ENCODE measurements at regions not wholly inside any gene's neighbourhood (a gene's known extent, or its start where the extent isn't known, plus 50 kb on each side); places are given as distances from the start of the nearest gene placed in this dataset.

DNA sequence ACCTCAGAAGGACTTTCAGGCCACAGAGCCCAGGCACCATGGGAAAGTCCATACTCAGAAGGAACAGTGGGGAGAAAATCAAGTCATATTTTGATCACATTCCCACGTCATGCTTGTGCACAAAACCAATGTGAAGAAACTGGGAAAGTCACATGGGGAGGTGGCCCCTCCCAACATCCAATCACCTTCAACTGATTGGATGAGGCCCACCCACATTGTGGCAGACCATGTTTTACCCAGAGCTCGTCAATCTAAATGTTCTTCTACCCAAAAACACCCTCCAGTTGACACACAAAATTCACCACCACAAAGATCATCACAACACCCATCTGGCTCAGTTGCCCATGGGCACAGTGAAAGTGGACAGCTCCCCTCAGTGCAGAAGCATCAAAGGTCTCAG lies 248.2 kb upstream of the IGF1R start:
- Mint-ChIP-seq H3K36me3 (no peaks in the 10 kb centered on the region), H3K4me1 (no peaks in the 10 kb centered on the region)
- no peak for DNase-seq (ENCODE audit: low spot score in 2 of 2)

DNA sequence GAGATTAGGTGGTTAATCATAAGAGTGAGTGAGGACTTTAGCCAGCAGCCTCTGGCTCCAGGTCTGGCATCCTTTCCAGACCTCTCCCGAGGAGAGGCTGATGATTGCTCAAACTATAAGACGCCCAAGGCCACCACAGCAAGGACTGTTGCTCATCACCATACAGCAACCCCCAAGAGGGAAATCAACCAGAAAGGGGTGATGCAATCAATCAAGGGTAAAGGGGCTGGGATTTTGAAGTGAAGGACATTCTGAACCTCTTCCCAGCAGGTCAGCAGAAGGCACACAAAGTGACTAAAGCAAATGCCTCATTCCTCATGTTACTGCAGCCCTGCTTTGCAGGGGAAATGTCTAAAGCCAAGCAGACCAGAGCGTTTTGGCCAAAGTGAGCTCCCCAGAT lies 247.3 kb upstream of the IGF1R start:
- no peak for ATAC-seq (ENCODE audit: low read depth)
- Mint-ChIP-seq H3K4me3 (no peak overlapping the region), H3K27me3 (no peaks in the 10 kb centered on the region), H3K36me3 (no peaks in the 10 kb centered on the region), H3K9me3 (no peaks in the 10 kb centered on the region), H3K4me1 (no peaks in the 10 kb centered on the region), H3K27ac (no peak overlapping the region)
- DNase-seq (ENCODE audit: low spot score in 2 of 2) = no peak

More for the DNA sequence above, 248.2 kb upstream of the IGF1R start:
- Mint-ChIP-seq H3K4me3 (no peak overlapping the region), H3K27ac (no peak overlapping the region), H3K9me3 (no peaks in the 10 kb centered on the region), H3K27me3 (no peaks in the 10 kb centered on the region)
- no peak for ATAC-seq (ENCODE audit: low read depth)

DNA sequence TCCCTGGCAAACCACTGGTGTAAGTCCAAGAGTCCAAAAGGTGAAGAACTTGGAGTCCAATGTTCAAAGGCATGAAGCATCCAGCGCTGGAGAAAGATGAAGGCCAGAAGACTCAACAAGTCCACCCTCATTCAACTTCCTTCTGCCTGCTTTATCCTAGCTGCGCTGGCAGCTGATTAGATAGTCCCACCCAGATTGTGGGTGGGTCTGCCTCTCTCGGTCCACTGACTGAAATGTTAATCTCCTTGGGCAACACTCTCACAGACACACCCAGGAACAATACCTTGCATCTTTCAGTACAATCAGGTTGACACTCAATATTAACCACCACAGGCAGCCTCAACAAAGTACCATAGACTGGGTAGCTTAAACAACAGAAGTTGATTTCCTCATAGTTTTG lies 245.9 kb upstream of the IGF1R start:
- Mint-ChIP-seq H3K4me3 (no peak overlapping the region), H3K9me3 (peaks cover 2% of the 10 kb centered on the region), H3K27ac (no peak overlapping the region), H3K4me1 (no peaks in the 10 kb centered on the region), H3K36me3 (no peaks in the 10 kb centered on the region), H3K27me3 (peaks cover 3% of the 10 kb centered on the region)
- DNase-seq (ENCODE audit: low spot score in 2 of 2) (no peak), ATAC-seq (ENCODE audit: low read depth) (no peak)

DNA sequence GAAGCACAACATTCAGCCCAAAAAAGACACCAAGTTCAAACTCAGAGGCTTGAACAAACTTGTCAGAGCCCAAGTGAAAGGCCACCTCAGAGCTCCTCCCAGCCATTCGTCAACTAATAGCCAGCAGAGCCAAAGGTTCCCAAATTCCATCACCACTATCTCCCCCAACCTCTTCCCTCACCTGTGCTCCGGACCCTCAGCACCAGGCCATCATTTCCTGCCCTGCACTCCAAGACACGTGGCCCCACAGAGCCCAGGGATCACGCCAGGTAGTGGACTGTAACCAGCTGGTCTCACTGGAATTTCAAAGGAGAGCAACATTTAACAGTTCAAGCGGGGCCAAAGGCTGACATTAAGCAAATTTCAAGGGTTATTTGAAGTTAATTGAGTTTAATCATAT lies 245.2 kb upstream of the IGF1R start:
- Mint-ChIP-seq H3K27ac (no peak overlapping the region), H3K36me3 (no peaks in the 10 kb centered on the region), H3K27me3 (peaks cover 3% of the 10 kb centered on the region), H3K4me1 (no peaks in the 10 kb centered on the region), H3K4me3 (no peak overlapping the region), H3K9me3 (peaks cover 2% of the 10 kb centered on the region)
- no peak for ATAC-seq (ENCODE audit: low read depth)
- no peak for DNase-seq (ENCODE audit: low spot score in 2 of 2)

DNA sequence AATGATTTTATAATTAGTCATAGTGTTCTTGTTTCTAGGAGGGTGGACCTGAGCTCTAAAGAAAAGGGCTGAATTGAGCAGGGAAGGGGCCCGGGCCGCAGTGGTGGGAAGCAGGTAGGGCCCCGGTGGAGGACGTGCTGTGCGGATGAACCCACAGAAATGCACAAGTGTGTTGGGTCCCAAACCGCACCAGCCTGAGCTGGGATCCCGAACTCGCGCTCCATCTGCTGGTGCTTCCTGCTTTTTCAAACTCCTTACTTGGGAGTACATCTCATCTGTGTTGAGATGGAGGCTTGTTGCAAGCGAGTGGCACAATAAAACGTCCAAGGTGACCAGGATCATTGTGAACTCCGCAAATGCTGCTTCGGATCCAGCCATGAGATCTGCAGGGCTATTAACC lies 244.8 kb upstream of the IGF1R start:
- no peaks in the 10 kb centered on the region for H3K4me1 Mint-ChIP-seq
- peaks cover 2% of the 10 kb centered on the region for H3K9me3 Mint-ChIP-seq
- H3K4me3 Mint-ChIP-seq = no peak overlapping the region
- DNase-seq (ENCODE audit: low spot score in 2 of 2) (no peak), ATAC-seq (ENCODE audit: low read depth) (no peak)
- no peak overlapping the region for H3K27ac Mint-ChIP-seq
- H3K36me3 Mint-ChIP-seq = no peaks in the 10 kb centered on the region
- H3K27me3 Mint-ChIP-seq = peaks cover 3% of the 10 kb centered on the region

DNA sequence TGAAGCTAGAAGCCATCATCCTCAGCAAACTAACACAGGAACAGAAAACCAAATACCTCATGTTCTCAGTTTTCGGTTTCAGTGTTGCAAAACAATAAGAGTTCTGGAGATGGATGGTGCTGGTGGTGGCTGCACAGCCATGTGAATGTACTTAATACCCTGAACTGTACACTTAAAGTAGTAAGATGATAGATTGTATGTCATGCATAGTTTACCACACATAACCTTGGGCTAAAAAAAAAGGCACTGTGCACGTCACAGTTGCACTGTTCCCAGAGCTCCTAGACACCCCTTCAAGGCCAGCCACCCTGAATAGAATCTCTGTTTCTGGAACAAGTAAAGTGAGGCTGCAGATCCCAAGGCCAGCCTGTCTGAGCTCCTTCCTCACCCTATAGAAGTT lies 243.3 kb upstream of the IGF1R start:
- no peaks in the 10 kb centered on the region for H3K36me3 Mint-ChIP-seq
- H3K4me3 Mint-ChIP-seq = no peak overlapping the region
- peaks cover 3% of the 10 kb centered on the region for H3K27me3 Mint-ChIP-seq
- H3K27ac Mint-ChIP-seq = no peak overlapping the region
- DNase-seq (ENCODE audit: low spot score in 2 of 2) = no peak
- peaks cover 2% of the 10 kb centered on the region for H3K9me3 Mint-ChIP-seq
- no peaks in the 10 kb centered on the region for H3K4me1 Mint-ChIP-seq
- no peak for ATAC-seq (ENCODE audit: low read depth)

DNA sequence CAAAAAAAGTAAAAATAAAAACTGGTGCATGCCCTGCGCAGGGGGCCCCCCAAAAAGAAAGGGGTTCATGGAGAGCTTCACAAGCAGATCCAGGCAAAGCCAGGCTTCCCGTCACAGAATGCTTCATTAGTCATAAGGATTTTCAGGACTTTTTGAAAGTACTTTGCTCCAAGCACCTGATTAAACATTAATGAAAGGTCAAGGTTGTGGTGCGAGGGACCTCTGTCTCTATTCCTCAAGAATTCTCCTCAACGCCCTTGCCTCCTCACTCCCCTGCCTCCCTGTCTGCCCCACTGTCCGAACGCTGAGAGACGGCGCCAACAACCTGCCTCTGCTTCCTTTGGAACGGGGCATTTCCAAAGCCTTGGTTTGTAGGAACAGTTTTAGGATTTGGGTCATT lies 240.1 kb upstream of the IGF1R start:
- Mint-ChIP-seq H3K36me3 (no peaks in the 10 kb centered on the region), H3K4me3 (no peak overlapping the region), H3K9me3 (peaks cover 5% of the 10 kb centered on the region), H3K27ac (no peak overlapping the region), H3K4me1 (no peaks in the 10 kb centered on the region), H3K27me3 (peaks cover 3% of the 10 kb centered on the region)
- DNase-seq (ENCODE audit: low spot score in 2 of 2) (no peak), ATAC-seq (ENCODE audit: low read depth) (no peak)

DNA sequence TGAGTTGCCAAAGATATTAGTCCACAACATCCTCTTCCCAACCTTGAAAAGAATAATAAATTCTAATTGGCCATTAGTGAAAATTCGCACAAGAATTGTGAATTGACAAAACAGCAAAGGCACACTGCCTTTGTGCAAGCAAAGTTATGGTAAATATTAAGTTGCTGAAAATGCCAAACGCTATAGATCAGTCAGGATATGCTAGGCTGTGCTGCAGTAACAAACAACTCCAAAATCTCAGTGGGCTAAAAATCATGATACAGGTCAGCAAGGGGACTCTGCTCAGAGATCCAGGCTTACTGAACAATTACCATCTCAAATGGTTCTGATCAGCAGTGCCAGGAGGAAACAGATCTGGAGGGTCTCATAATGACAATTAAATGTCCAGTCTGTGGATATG lies 238.0 kb upstream of the IGF1R start:
- no peak for ATAC-seq (ENCODE audit: low read depth)
- H3K27me3 Mint-ChIP-seq = peaks cover 3% of the 10 kb centered on the region
- H3K4me1 Mint-ChIP-seq = no peaks in the 10 kb centered on the region
- no peaks in the 10 kb centered on the region for H3K36me3 Mint-ChIP-seq
- no peak for DNase-seq (ENCODE audit: low spot score in 2 of 2)
- no peak overlapping the region for H3K4me3 Mint-ChIP-seq
- H3K27ac Mint-ChIP-seq = no peak overlapping the region
- peaks cover 7% of the 10 kb centered on the region for H3K9me3 Mint-ChIP-seq

DNA sequence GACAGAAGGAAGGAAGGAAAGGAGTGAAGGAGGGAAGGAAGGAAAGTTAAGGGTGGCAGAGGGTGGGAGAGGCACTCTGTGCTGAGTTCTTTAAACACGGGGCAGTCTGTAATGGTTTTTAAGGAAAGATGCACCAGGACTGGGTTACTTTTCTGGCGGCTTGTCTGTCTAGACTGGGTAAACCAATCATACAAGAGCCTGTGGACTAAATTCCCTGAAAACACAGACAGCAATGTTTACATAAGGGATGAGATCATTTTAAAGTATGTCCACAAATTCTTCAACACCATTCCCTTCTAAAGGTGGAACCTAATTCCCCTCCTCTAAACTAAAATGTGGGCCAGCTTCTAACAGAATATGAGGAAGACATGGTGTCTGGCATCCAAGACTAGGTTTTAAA lies 235.5 kb upstream of the IGF1R start:
- Mint-ChIP-seq H3K4me1 (no peaks in the 10 kb centered on the region), H3K36me3 (no peaks in the 10 kb centered on the region), H3K27me3 (no peaks in the 10 kb centered on the region), H3K4me3 (no peak overlapping the region), H3K9me3 (peaks cover 5% of the 10 kb centered on the region), H3K27ac (no peak overlapping the region)
- DNase-seq (ENCODE audit: low spot score in 2 of 2) (no peak), ATAC-seq (ENCODE audit: low read depth) (no peak)

DNA sequence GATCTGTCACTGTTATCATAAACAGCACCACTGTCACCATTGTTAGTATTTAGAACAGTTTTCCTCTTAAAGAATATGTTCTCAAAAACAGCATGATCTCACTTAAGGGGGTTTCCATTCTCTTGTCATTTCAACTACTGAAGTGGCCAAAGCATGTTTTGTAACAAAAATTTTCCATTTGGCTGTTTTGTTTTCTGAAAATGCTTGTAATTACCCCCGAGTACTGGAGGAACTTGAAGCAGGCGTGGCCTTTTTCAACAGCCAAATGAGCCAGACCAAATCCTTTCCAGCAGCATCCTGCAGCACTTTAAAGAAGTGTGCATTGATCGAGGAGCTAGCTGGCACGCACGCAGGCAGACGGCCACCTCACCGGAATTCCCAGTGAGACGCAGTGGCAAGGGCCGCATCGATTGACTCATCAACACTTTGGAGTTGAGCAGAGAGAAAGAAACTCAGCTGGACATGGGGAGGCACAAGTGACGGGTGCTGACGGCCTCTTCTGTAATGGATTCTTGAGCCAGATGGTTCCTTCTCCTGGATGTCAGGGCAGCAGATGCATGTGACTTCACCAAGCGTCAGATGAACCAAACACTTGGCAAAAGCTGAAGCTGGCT lies 234.3 kb upstream of the IGF1R start:
- Mint-ChIP-seq H3K4me3 (no peak overlapping the region), H3K9me3 (peaks cover 5% of the 10 kb centered on the region), H3K4me1 (no peaks in the 10 kb centered on the region), H3K27me3 (no peaks in the 10 kb centered on the region), H3K36me3 (no peaks in the 10 kb centered on the region), H3K27ac (no peak overlapping the region)
- ATAC-seq (ENCODE audit: low read depth) (no peak), DNase-seq (ENCODE audit: low spot score in 2 of 2) (no peak)

DNA sequence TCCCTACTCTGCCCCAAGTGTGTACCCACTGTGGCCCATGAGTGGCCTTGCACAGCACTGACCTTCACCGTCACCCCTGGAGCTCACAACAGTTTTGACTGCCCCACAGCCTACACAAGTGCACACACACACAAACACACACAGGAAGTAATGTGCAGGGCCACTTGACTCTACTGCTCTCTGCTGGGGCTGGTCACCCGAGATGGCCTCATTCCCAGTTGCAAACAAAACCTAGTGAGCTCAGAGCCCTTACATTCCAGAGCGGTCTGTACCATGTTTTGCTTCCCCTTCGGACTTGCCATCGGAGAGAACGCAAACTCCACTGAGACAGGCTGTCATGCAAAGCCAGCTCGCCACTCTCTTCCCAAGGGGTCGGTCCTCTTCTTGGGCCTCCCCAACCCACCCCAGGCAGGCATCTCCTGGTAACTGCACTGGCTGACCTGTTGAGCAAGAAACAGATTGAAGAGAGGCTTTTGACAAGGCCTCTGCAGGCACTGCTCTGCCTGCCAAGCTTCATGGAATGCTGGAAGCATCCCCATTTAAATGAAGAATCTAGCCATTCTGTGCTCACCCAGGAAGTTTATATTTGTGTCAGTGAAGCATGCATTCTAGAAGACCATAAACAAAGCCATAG lies 232.0 kb upstream of the IGF1R start:
- H3K36me3 Mint-ChIP-seq = no peaks in the 10 kb centered on the region
- H3K27ac Mint-ChIP-seq = no peak overlapping the region
- no peak overlapping the region for H3K4me3 Mint-ChIP-seq
- H3K9me3 Mint-ChIP-seq = peaks cover 5% of the 10 kb centered on the region
- DNase-seq (ENCODE audit: low spot score in 2 of 2) = no peak
- H3K27me3 Mint-ChIP-seq = peaks cover 5% of the 10 kb centered on the region
- no peak for ATAC-seq (ENCODE audit: low read depth)
- peaks cover 2% of the 10 kb centered on the region for H3K4me1 Mint-ChIP-seq

DNA sequence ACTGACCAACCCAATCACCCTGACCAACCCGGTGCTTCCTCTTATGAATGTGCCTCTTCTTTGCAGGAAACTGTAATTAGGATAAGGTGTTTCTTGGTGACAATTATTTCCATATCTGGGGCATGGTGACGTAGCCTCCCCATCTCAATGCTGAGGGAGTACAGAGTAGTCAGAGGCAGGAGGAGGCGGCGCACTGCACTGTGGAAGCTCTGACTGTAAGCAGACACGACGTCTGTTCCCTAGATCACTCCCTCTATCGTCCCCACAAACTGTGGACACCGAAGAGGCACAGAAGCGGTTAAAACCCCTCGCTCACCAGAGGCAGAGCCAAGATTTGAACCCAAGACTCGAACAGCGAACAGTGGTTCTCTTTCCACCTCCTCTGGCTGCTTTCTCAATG lies 231.0 kb upstream of the IGF1R start:
- ATAC-seq (ENCODE audit: low read depth) = no peak
- H3K9me3 Mint-ChIP-seq = peaks cover 3% of the 10 kb centered on the region
- no peak overlapping the region for H3K27ac Mint-ChIP-seq
- DNase-seq (ENCODE audit: low spot score in 2 of 2) = no peak
- H3K36me3 Mint-ChIP-seq = no peaks in the 10 kb centered on the region
- H3K27me3 Mint-ChIP-seq = peaks cover 7% of the 10 kb centered on the region
- H3K4me1 Mint-ChIP-seq = peaks cover 2% of the 10 kb centered on the region
- H3K4me3 Mint-ChIP-seq = no peak overlapping the region

DNA sequence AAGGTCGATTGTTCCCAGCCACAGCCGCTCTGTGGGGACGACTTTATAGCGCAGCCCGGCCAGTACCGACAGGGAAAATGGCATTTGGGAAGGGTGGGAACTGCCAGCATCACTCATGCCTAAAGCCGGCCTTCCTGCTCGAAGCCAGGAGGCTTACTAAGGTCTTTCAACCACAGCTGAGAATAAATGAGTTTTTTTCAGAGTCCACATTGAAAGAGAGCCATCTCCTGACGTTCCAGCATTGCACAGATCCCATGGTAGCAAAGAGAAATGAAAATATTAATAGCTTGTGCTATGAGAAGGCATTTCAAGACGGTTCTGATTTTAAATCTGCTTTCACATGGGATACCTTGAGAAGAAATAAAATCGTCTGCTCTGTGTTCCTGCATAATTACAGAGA lies 230.2 kb upstream of the IGF1R start:
- H3K27me3 Mint-ChIP-seq = peaks cover 12% of the 10 kb centered on the region
- H3K36me3 Mint-ChIP-seq = no peaks in the 10 kb centered on the region
- DNase-seq (ENCODE audit: low spot score in 2 of 2) (no peak), ATAC-seq (ENCODE audit: low read depth) (no peak)
- H3K27ac Mint-ChIP-seq = no peak overlapping the region
- no peak overlapping the region for H3K4me3 Mint-ChIP-seq
- peaks cover 2% of the 10 kb centered on the region for H3K4me1 Mint-ChIP-seq
- peaks cover 1% of the 10 kb centered on the region for H3K9me3 Mint-ChIP-seq

DNA sequence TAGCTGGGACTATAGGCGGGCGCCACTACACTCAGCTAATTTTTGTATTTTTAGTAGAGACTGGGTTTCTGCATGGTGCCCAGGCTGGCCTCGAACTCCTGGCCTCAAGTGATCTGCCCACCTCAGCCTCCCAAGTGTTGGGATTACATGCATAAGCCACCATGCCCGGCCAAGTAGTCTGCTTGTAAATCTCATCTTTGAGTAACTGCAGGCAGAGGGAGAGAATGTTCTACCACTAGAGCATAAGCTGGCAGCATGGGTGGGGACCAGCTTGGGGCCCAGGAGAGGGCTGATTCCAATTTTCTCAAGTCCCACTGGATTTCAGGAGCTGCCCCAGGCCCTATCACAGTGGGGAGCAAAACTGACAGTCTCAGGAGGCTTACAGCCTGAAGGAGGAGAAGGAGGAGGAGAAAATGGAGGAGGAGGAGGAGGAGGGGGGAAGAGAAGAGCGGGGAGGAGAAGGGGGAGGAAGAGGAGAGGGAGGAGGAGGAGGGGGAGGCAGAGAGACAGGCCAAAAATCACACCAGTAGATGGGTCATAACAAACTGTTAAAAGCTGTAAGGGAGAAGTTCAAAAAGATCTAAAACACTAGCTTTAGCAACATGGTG lies 229.1 kb upstream of the IGF1R start:
- Mint-ChIP-seq H3K36me3 (no peaks in the 10 kb centered on the region), H3K27me3 (peaks cover 12% of the 10 kb centered on the region), H3K27ac (no peak overlapping the region), H3K9me3 (no peaks in the 10 kb centered on the region), H3K4me1 (peaks cover 2% of the 10 kb centered on the region), H3K4me3 (no peak overlapping the region)
- no peak for DNase-seq (ENCODE audit: low spot score in 2 of 2)
- no peak for ATAC-seq (ENCODE audit: low read depth)

DNA sequence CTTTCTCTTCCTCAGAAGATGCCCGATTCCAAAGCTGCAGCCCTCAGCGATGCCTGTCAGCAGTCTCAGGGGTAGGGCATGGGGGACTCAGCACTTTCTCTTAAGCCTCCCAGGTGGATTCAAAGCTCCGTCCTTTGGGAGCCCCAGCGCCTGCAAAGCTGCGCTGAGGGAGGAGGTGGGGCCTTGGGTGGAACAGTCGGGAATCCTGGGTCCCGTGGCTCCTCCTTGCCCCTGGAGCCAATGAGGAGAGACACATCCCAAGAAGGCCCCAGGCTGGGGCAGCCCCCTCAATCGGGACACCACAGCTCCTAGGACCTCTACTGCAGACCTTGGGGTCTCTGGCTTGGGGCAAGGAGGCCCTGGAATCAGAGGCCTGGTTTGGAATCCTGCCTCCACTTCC lies 227.5 kb upstream of the IGF1R start:
- H3K4me3 Mint-ChIP-seq = no peak overlapping the region
- H3K36me3 Mint-ChIP-seq = no peaks in the 10 kb centered on the region
- no peak for DNase-seq (ENCODE audit: low spot score in 2 of 2)
- no peak overlapping the region for H3K27ac Mint-ChIP-seq
- no peak for ATAC-seq (ENCODE audit: low read depth)
- peaks cover 13% of the 10 kb centered on the region for H3K27me3 Mint-ChIP-seq
- no peaks in the 10 kb centered on the region for H3K9me3 Mint-ChIP-seq
- peaks cover 2% of the 10 kb centered on the region for H3K4me1 Mint-ChIP-seq

Measured in memory B cell (primary cell).